HTR-8/SVneo (cell line): ENCODE measurements at regions not wholly inside any gene's neighbourhood (a gene's known extent, or its start where the extent isn't known, plus 50 kb on each side); places are given as distances from the start of the nearest gene placed in this dataset.

Source experiments
- DNase-seq: peaks from one replicate; pipeline ENCODE4 v3.0.0; 2011; ENCODE audit warnings: low spot score, mixed read lengths; ENCODE audit not compliant: insufficient read length
- FAIRE-seq: peaks from 2 replicates; lab custom pipeline; 2011; peaks lifted over from hg19 to GRCh38; lab: Jason Lieb, UNC

GRCh38 chr5:9715891-9716335, 85.8 kb upstream of the TAS2R1 start:
- FAIRE-seq, result no peak
- peak; percentile 25 for DNase-seq

- DNase-seq (no peak), FAIRE-seq (no peak)
Observed at GRCh38 chr5:9713959-9714586, 83.9 kb upstream of the TAS2R1 start.

GRCh38 chr5:9713356-9713755, 83.2 kb upstream of the TAS2R1 start:
- no peak for FAIRE-seq

GRCh38 chr5:9712911-9713310, 82.8 kb upstream of the TAS2R1 start:
- no peak for FAIRE-seq
- no peak for DNase-seq

More at GRCh38 chr5:9713356-9713755, 83.2 kb upstream of the TAS2R1 start:
- DNase-seq, result no peak

- DNase-seq (peak; percentile 59), FAIRE-seq (peak; percentile 96)
Observed at GRCh38 chr5:9712506-9712905, 82.4 kb upstream of the TAS2R1 start.

- FAIRE-seq (peak; percentile 9), DNase-seq (no peak)
Observed at GRCh38 chr5:9710069-9710468, 79.9 kb upstream of the TAS2R1 start.

- no peak for DNase-seq
- FAIRE-seq, result no peak
Observed at GRCh38 chr5:9707732-9708462, 77.7 kb upstream of the TAS2R1 start.

GRCh38 chr5:9699681-9700080, 69.5 kb upstream of the TAS2R1 start:
- FAIRE-seq, result no peak
- no peak for DNase-seq

- no peak for DNase-seq
- FAIRE-seq, result peak; percentile 13
Observed at GRCh38 chr5:9698841-9699240, 68.7 kb upstream of the TAS2R1 start.

GRCh38 chr5:9698125-9698826, 68.1 kb upstream of the TAS2R1 start:
- peak; percentile 86 for FAIRE-seq

GRCh38 chr5:9692576-9692975, 62.4 kb upstream of the TAS2R1 start:
- DNase-seq, result no peak
- no peak for FAIRE-seq

More at GRCh38 chr5:9698125-9698826, 68.1 kb upstream of the TAS2R1 start:
- DNase-seq, result peak; percentile 30

GRCh38 chr5:9691261-9691660, 61.1 kb upstream of the TAS2R1 start:
- no peak for DNase-seq
- no peak for FAIRE-seq

GRCh38 chr5:9690751-9691150, 60.6 kb upstream of the TAS2R1 start:
- DNase-seq (no peak), FAIRE-seq (no peak)

- DNase-seq (peak; percentile 72), FAIRE-seq (peak; percentile 77)
Observed at GRCh38 chr5:9686216-9686615, 56.1 kb upstream of the TAS2R1 start.

- no peak for FAIRE-seq
Observed at GRCh38 chr5:9681706-9682105, 51.6 kb upstream of the TAS2R1 start.

More at GRCh38 chr5:9681706-9682105, 51.6 kb upstream of the TAS2R1 start:
- no peak for DNase-seq
